HCT116 (cell line): ENCODE measurements at regions not wholly inside any gene's neighbourhood (a gene's known extent, or its start where the extent isn't known, plus 50 kb on each side); places are given as distances from the start of the nearest gene placed in this dataset.

Experiments used
- CTCF ChIP-seq, 3 experiments: fragments of 200-600 bp in 1 of 3; sonication (generic) in 1 of 3; IDR thresholded peaks in 2 of 3; conservative IDR thresholded peaks in 1 of 3; 2 replicates each; pipeline ENCODE4 v1.5.1; 2012 to 2017; ENCODE audit warnings: low read depth in 2 of 3, low read length in 2 of 3, antibody characterized with exemption in 1 of 3, borderline replicate concordance in 1 of 3, control low read depth in 1 of 3, mild to moderate bottlenecking in 1 of 3, mixed read lengths in 1 of 3, mixed run types in 1 of 3, moderate library complexity in 1 of 3; ENCODE audit not compliant: insufficient read depth in 1 of 3
- JUND ChIP-seq: IDR thresholded peaks from 2 replicates; pipeline ENCODE4 v1.6.1; 2012
- POLR2A ChIP-seq: IDR thresholded peaks from 2 replicates; pipeline ENCODE4 v1.7.0; 2011; ENCODE audit warnings: borderline replicate concordance; ENCODE audit not compliant: insufficient read depth, insufficient read length; ENCODE audit errors: extremely low read depth
- RAD21 ChIP-seq: IDR thresholded peaks from 2 replicates; pipeline ENCODE4 v1.6.1; 2012; ENCODE audit warnings: low read depth, mild to moderate bottlenecking

GRCh38 chr4:14384824-14385223, 617.5 kb upstream of the CPEB2 start:
- TF ChIP-seq CTCF (IDR thresholded peaks at IDR 0.05 in 2 of 3, conservative IDR thresholded peaks at IDR 0.05 in 1 of 3; ENCODE audit: borderline replicate concordance in 1 of 3, insufficient read depth in 1 of 3, low read depth in 2 of 3, low read length in 2 of 3) (no peak), RAD21 (no peak), JUND (no peak), POLR2A (no peak)
